H1 (cell line): ENCODE measurements at regions not wholly inside any gene's neighbourhood (a gene's known extent, or its start where the extent isn't known, plus 50 kb on each side); places are given as distances from the start of the nearest gene placed in this dataset.

Source experiments
- CTCF ChIA-PET: fragments of 300-600 bp; sonication (Branson Sonifier 250); formaldehyde crosslinking; loops from one replicate; lab custom pipeline; 2021; ENCODE audit not compliant: partially characterized antibody; lab: Charles Lee
- POLR2A ChIA-PET: fragments of 300-600 bp; sonication (Branson Sonifier 250); formaldehyde crosslinking; loops from one replicate; lab custom pipeline; 2021; ENCODE audit warnings: inconsistent platforms; ENCODE audit not compliant: partially characterized antibody; lab: Charles Lee
- DNase-seq, 2 experiments: peaks; one replicate each; pipeline versions ENCODE4 v3.0.0 to v3.0.0-alpha.2; 2010 to 2022; ENCODE audit warnings: low spot score in 2 of 2, low read depth in 1 of 2, mixed read lengths in 1 of 2
- FAIRE-seq: peaks from 2 replicates; lab custom pipeline; 2011; peaks lifted over from hg19 to GRCh38; lab: Jason Lieb, UNC
- H2AFZ ChIP-seq: 2 replicates; pipeline ENCODE4 v1.8.1; 2012; ENCODE audit warnings: low read length, inconsistent platforms
- H2AK5ac ChIP-seq: 2 replicates; pipeline ENCODE4 v1.6.1; 2013; ENCODE audit warnings: low read depth, low read length
- H2BK120ac ChIP-seq: replicated peaks from 2 replicates; pipeline ENCODE3; 2013; ENCODE audit warnings: low read depth, low read length, inconsistent platforms
- H2BK12ac ChIP-seq: 2 replicates; pipeline ENCODE4 v1.6.1; 2013; ENCODE audit warnings: low read depth, low read length
- H2BK15ac ChIP-seq: 2 replicates; pipeline ENCODE4 v1.6.1; 2013; ENCODE audit warnings: low read length
- H2BK20ac ChIP-seq: 2 replicates; pipeline ENCODE4 v1.6.1; 2013; ENCODE audit warnings: low read length
- H2BK5ac ChIP-seq: 2 replicates; pipeline ENCODE4 v1.6.1; 2013; ENCODE audit warnings: low read depth, low read length
- H3K14ac ChIP-seq: 2 replicates; pipeline ENCODE4 v1.6.1; 2013; ENCODE audit warnings: inconsistent platforms; ENCODE audit not compliant: insufficient read length
- H3K18ac ChIP-seq: 2 replicates; pipeline ENCODE4 v1.6.1; 2013; ENCODE audit warnings: low read length; ENCODE audit errors: extremely low read depth
- H3K23ac ChIP-seq: 2 replicates; pipeline ENCODE4 v1.6.1; 2013; ENCODE audit warnings: inconsistent platforms; ENCODE audit not compliant: insufficient read length
- H3K23me2 ChIP-seq: 2 replicates; pipeline ENCODE4 v1.6.1; 2013; ENCODE audit warnings: low read depth, low read length
- H3K27ac ChIP-seq: 2 replicates; pipeline ENCODE4 v1.6.1; 2011; ENCODE audit warnings: low read depth, low read length, inconsistent platforms
- H3K27me3 ChIP-seq, 4 experiments: replicated peaks in 1 of 4; 1 replicate in 1 of 4; 2 replicates in 3 of 4; pipeline versions ENCODE4 v1.6.1 to v1.8.1; 2011 to 2013; ENCODE audit warnings: low read length in 3 of 4, mild to moderate bottlenecking in 3 of 4, inconsistent platforms in 2 of 4, mixed read lengths in 2 of 4, moderate library complexity in 1 of 4; ENCODE audit not compliant: control insufficient read depth in 3 of 4, insufficient read depth in 3 of 4; ENCODE audit errors: extremely low read depth in 1 of 4
- H3K36me3 ChIP-seq, 4 experiments: 2 replicates each; pipeline versions ENCODE4 v1.6.1 to v1.8.1; 2011 to 2013; ENCODE audit warnings: mild to moderate bottlenecking in 4 of 4, low read length in 3 of 4, moderate library complexity in 2 of 4, control low read depth in 1 of 4, inconsistent platforms in 1 of 4; ENCODE audit not compliant: insufficient read depth in 4 of 4, control insufficient read depth in 2 of 4
- H3K4ac ChIP-seq: replicated peaks from 2 replicates; pipeline ENCODE3; 2013; ENCODE audit warnings: low read length, low read depth, mixed read lengths, inconsistent platforms; ENCODE audit not compliant: insufficient read length
- H3K4me1 ChIP-seq, 4 experiments: replicated peaks in 1 of 4; 1 replicate in 1 of 4; 2 replicates in 3 of 4; pipeline versions ENCODE4 v1.6.1 to v1.8.1; 2011 to 2013; ENCODE audit warnings: low read length in 3 of 4, inconsistent platforms in 2 of 4, mixed read lengths in 1 of 4; ENCODE audit not compliant: insufficient read depth in 4 of 4, control insufficient read depth in 3 of 4
- H3K4me2 ChIP-seq, 2 experiments: 2 replicates each; pipeline versions ENCODE4 v1.6.1 to v1.8.1; 2011 to 2013; ENCODE audit warnings: low read depth in 2 of 2, low read length in 2 of 2, control low read depth in 1 of 2, inconsistent platforms in 1 of 2, mild to moderate bottlenecking in 1 of 2; ENCODE audit not compliant: insufficient read depth in 1 of 2
- H3K4me3 ChIP-seq, 4 experiments: fragments of 200-600, 300-600 bp in 1 of 4; sonication (generic), shearing (Covaris generic), sonication (Bioruptor Twin) in 1 of 4; 2 replicates each; pipeline versions ENCODE4 v1.5.1 to v1.8.1; 2011 to 2016; ENCODE audit warnings: low read length in 4 of 4, low read depth in 3 of 4, control low read depth in 2 of 4, inconsistent platforms in 2 of 4, mild to moderate bottlenecking in 2 of 4, mixed read lengths in 1 of 4, moderate library complexity in 1 of 4; ENCODE audit not compliant: insufficient read depth in 2 of 4; ENCODE audit errors: extremely low read depth in 1 of 4
- H3K56ac ChIP-seq: replicated peaks from 2 replicates; pipeline ENCODE3; 2013; ENCODE audit warnings: low read depth, mild to moderate bottlenecking, mixed read lengths, low read length, inconsistent platforms; ENCODE audit not compliant: insufficient read length
- H3K79me1 ChIP-seq: 2 replicates; pipeline ENCODE4 v1.6.1; 2013; ENCODE audit warnings: low read depth, low read length, control low read depth
- H3K79me2 ChIP-seq, 2 experiments: 2 replicates each; pipeline versions ENCODE4 v1.6.1 to v1.8.1; 2012 to 2013; ENCODE audit warnings: low read length in 2 of 2, mild to moderate bottlenecking in 2 of 2, inconsistent platforms in 1 of 2; ENCODE audit not compliant: insufficient read depth in 2 of 2, control insufficient read depth in 1 of 2
- H3K9ac ChIP-seq, 4 experiments: replicated peaks in 1 of 4; 1 replicate in 1 of 4; 2 replicates in 3 of 4; pipeline versions ENCODE4 v1.6.1 to v1.8.1; 2011 to 2013; ENCODE audit warnings: low read depth in 3 of 4, low read length in 3 of 4, control low read depth in 2 of 4, mild to moderate bottlenecking in 2 of 4, moderate library complexity in 2 of 4, inconsistent platforms in 1 of 4; ENCODE audit errors: extremely low read depth in 1 of 4
- H3K9me3 ChIP-seq, 2 experiments: 2 replicates each; pipeline versions ENCODE4 v1.6.1 to v1.8.1; 2012 to 2013; ENCODE audit warnings: mild to moderate bottlenecking in 2 of 2, moderate library complexity in 2 of 2, control low read depth in 1 of 2, inconsistent platforms in 1 of 2, low read depth in 1 of 2, low read length in 1 of 2, mixed read lengths in 1 of 2; ENCODE audit not compliant: insufficient read depth in 2 of 2
- H4K20me1 ChIP-seq, 2 experiments: replicated peaks in 1 of 2; 2 replicates each; pipeline versions ENCODE3 to v1.8.1; 2011 to 2013; ENCODE audit warnings: inconsistent platforms in 2 of 2, low read length in 2 of 2, mild to moderate bottlenecking in 1 of 2; ENCODE audit not compliant: insufficient read depth in 2 of 2, control insufficient read depth in 1 of 2
- H4K5ac ChIP-seq: 2 replicates; pipeline ENCODE4 v1.6.1; 2013; ENCODE audit warnings: low read length, low read depth, mixed read lengths, inconsistent platforms; ENCODE audit not compliant: insufficient read length
- H4K8ac ChIP-seq: 2 replicates; pipeline ENCODE4 v1.8.0; 2013; ENCODE audit warnings: mild to moderate bottlenecking, moderate library complexity, low read length, inconsistent platforms; ENCODE audit not compliant: insufficient read depth; ENCODE audit errors: extremely low read depth
- H4K91ac ChIP-seq: replicated peaks from 2 replicates; pipeline ENCODE3; 2013; ENCODE audit warnings: low read length, mixed read lengths, inconsistent platforms; ENCODE audit not compliant: insufficient read length
- CHD1 ChIP-seq: IDR thresholded peaks from 2 replicates; pipeline ENCODE4 v1.6.1; 2012; ENCODE audit warnings: low read depth, low read length, improper control_type of control experiment
- GTF2F1 ChIP-seq: IDR thresholded peaks from 2 replicates; pipeline ENCODE4 v1.6.1; 2012; ENCODE audit warnings: low read depth, low read length, improper control_type of control experiment, borderline replicate concordance
- NRF1 ChIP-seq: IDR thresholded peaks from 2 replicates; pipeline ENCODE4 v1.6.1; 2011; ENCODE audit warnings: mild to moderate bottlenecking, low read depth, low read length, improper control_type of control experiment
- WGBS, 2 experiments: shearing (Covaris generic) in 1 of 2; methylation state at CpG; one replicate each; pipeline versions ENCODE4 v1.1.6 to v1.1.7; 2013 to 2015; ENCODE audit warnings: low lambda C conversion rate in 2 of 2, mixed read lengths in 2 of 2, inconsistent platforms in 1 of 2, low coverage in 1 of 2, missing lambda C conversion rate in 1 of 2; ENCODE audit not compliant: insufficient replicate concordance in 2 of 2, insufficient coverage in 1 of 2, insufficient read length in 1 of 2; ENCODE audit errors: extremely low coverage in 1 of 2, missing lambda C conversion rate in 1 of 2; 5-methylcytosine and 5-hydroxymethylcytosine counted together
- TF ChIP-seq, protein P1 (sequence below), 3 experiments: IDR thresholded peaks; 1 replicate in 2 of 3; 2 replicates in 1 of 3; pipeline versions ENCODE4 v1.5.1 to v1.6.1; 2011; ENCODE audit warnings: low read length in 3 of 3, mild to moderate bottlenecking in 3 of 3, inconsistent platforms in 2 of 3, low read depth in 1 of 3, moderate library complexity in 1 of 3; ENCODE audit not compliant: insufficient read depth in 1 of 3; ENCODE audit errors: control extremely low read depth in 1 of 3

DNA sequence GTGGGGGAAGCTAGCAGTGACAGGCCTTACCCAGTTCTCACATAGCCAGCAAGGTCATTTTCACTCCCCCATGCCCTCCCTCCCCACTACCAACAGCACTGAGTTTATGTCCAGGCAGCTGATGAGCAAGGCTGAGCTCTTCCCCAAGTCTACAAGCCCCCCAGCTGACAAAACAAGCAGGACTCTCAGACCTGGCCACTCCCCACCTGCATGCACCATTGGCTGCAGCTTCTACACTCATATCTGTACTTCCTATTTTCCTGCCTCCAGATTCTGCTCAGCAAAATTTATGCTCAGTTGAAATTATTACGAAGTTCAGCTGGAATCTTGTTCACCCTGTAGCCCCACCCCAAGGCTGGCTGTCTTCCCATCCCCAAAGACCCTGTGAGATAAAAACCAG is 339.3 kb downstream of the ARL6IP6 start:
- Histone ChIP-seq H3K27ac (no peak overlapping the region), H3K56ac (no peak overlapping the region), H3K36me3 (no peaks in the 10 kb centered on the region), H3K18ac (no peak overlapping the region), H2BK12ac (peak overlapping the region; percentile 83), H3K4me3 (no peak overlapping the region), H2BK5ac (no peak overlapping the region), H3K4me1 (no peaks in the 10 kb centered on the region), H2BK15ac (no peak overlapping the region), H3K9ac (no peak overlapping the region), H4K20me1 (no peaks in the 10 kb centered on the region), H4K5ac (no peak overlapping the region), H3K23me2 (no peaks in the 10 kb centered on the region), H4K8ac (no peak overlapping the region), H2AFZ (no peak overlapping the region), H2BK20ac (no peak overlapping the region), H3K79me1 (no peaks in the 10 kb centered on the region), H3K9me3 (no peaks in the 10 kb centered on the region), H3K4ac (no peak overlapping the region), H3K27me3 (no peaks in the 10 kb centered on the region), H3K79me2 (no peaks in the 10 kb centered on the region)
- CTCF ChIA-PET = interaction anchor here (0.5 to 2.2 kb wide), 2 partner anchors 10 to 44 kb away, joined by 3 to 5 read pairs; no protein-coding TSS in a partner anchor
- FAIRE-seq = no peak
- POLR2A ChIA-PET = no interaction called here
- no peak for DNase-seq
- TF ChIP-seq, protein P1, sequence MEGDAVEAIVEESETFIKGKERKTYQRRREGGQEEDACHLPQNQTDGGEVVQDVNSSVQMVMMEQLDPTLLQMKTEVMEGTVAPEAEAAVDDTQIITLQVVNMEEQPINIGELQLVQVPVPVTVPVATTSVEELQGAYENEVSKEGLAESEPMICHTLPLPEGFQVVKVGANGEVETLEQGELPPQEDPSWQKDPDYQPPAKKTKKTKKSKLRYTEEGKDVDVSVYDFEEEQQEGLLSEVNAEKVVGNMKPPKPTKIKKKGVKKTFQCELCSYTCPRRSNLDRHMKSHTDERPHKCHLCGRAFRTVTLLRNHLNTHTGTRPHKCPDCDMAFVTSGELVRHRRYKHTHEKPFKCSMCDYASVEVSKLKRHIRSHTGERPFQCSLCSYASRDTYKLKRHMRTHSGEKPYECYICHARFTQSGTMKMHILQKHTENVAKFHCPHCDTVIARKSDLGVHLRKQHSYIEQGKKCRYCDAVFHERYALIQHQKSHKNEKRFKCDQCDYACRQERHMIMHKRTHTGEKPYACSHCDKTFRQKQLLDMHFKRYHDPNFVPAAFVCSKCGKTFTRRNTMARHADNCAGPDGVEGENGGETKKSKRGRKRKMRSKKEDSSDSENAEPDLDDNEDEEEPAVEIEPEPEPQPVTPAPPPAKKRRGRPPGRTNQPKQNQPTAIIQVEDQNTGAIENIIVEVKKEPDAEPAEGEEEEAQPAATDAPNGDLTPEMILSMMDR (IDR thresholded peaks at IDR 0.05; ENCODE audit: control extremely low read depth in 1 of 3, insufficient read depth in 1 of 3, low read depth in 1 of 3, low read length in 3 of 3) = no peak
- no peak for TF ChIP-seq CHD1
- no peak for TF ChIP-seq GTF2F1
- no peak for TF ChIP-seq NRF1
- TF ChIP-seq, all 59 proteins: peak for 0
- Histone ChIP-seq H3K23ac (no peak overlapping the region), H2AK5ac (no peak overlapping the region), H2BK120ac (no peak overlapping the region), H4K91ac (no peak overlapping the region), H3K4me2 (no peak overlapping the region), H3K14ac (no peak overlapping the region)
- 94% methylated on average over 1 of the region's 1 CpG; no CpG with 5 or more reads in 1 of the 2 experiments for WGBS, 2 experiments
